Neural cell (in vitro differentiated cells): ENCODE measurements at regions not wholly inside any gene's neighbourhood (a gene's known extent, or its start where the extent isn't known, plus 50 kb on each side); places are given as distances from the start of the nearest gene placed in this dataset.

ENCODE experiments used
- CTCF ChIP-seq: fragments of 450-650 bp; IDR thresholded peaks from 2 replicates; pipeline ENCODE4 v1.5.1; 2014; ENCODE audit warnings: antibody characterized with exemption, mild to moderate bottlenecking, moderate library complexity; ENCODE audit not compliant: poor library complexity, severe bottlenecking
- EP300 ChIP-seq: fragments of 450-650 bp; conservative IDR thresholded peaks from 2 replicates; pipeline ENCODE4 v1.6.1; 2014; ENCODE audit warnings: antibody characterized with exemption, mild to moderate bottlenecking, moderate library complexity; ENCODE audit not compliant: poor library complexity, severe bottlenecking
- TAF1 ChIP-seq: IDR thresholded peaks from 2 replicates; pipeline ENCODE4 v1.6.1; 2012; ENCODE audit warnings: low read depth

- TF ChIP-seq CTCF = no peak
- no peak for TF ChIP-seq TAF1
- no peak for TF ChIP-seq EP300
Observed at GRCh38 chr10:124283215-124283948, 135.3 kb downstream of the OAT start.
